Liver (tissue), 7 donors: ENCODE measurements at regions not wholly inside any gene's neighbourhood (a gene's known extent, or its start where the extent isn't known, plus 50 kb on each side); places are given as distances from the start of the nearest gene placed in this dataset. TPM values are rescaled to one million over a fixed set of nuclear protein-coding genes. Genes with fewer than 3 reads are reported as not detected.

ENCODE experiments used
- DNase-seq: peaks from one replicate; pipeline ENCODE4 v3.0.0-alpha.2; 2017; ENCODE audit warnings: low spot score
- H3K27ac ChIP-seq, 2 donors: one replicate each; pipeline ENCODE4 v1.7.0; 2013; ENCODE audit warnings: inconsistent platforms in 2 of 2, low read length in 2 of 2, control low read depth in 1 of 2, low read depth in 1 of 2, mild to moderate bottlenecking in 1 of 2
- H3K27me3 ChIP-seq, 4 donors: one replicate each; pipeline versions ENCODE4 v1.6.1 to v1.7.0; 2013; ENCODE audit warnings: low read length in 3 of 4, inconsistent platforms in 1 of 4, mild to moderate bottlenecking in 1 of 4, moderate library complexity in 1 of 4; ENCODE audit not compliant: control insufficient read depth in 4 of 4, insufficient read depth in 4 of 4
- H3K36me3 ChIP-seq, 4 donors: one replicate each; pipeline versions ENCODE4 v1.6.1 to v1.7.0; 2013; ENCODE audit warnings: low read length in 3 of 4, mild to moderate bottlenecking in 3 of 4, low read depth in 1 of 4, moderate library complexity in 1 of 4; ENCODE audit not compliant: control insufficient read depth in 4 of 4, insufficient read depth in 3 of 4
- H3K4me1 ChIP-seq, 4 donors: one replicate each; pipeline versions ENCODE4 v1.6.1 to v1.7.0; 2013; ENCODE audit warnings: low read length in 3 of 4, mild to moderate bottlenecking in 3 of 4, moderate library complexity in 1 of 4; ENCODE audit not compliant: control insufficient read depth in 4 of 4, insufficient read depth in 4 of 4
- H3K4me3 ChIP-seq, 3 donors: one replicate each; pipeline versions ENCODE4 v1.6.1 to v1.7.0; 2013; ENCODE audit warnings: low read length in 3 of 3, control low read depth in 1 of 3, low read depth in 1 of 3, mild to moderate bottlenecking in 1 of 3
- H3K9ac ChIP-seq, 2 donors: one replicate each; pipeline ENCODE4 v1.7.0; 2013; ENCODE audit warnings: low read length in 2 of 2, mild to moderate bottlenecking in 2 of 2, moderate library complexity in 2 of 2, control low read depth in 1 of 2, low read depth in 1 of 2
- H3K9me3 ChIP-seq, 4 donors: one replicate each; pipeline versions ENCODE4 v1.6.1 to v1.7.0; 2013; ENCODE audit warnings: low read length in 3 of 4; ENCODE audit not compliant: control insufficient read depth in 4 of 4
- FOXA2 ChIP-seq: IDR thresholded peaks from 2 replicates; pipeline ENCODE4 v1.6.1; 2016; ENCODE audit warnings: antibody characterized with exemption
- WGBS: extraction: QIAGEN DNeasy Blood & Tissue Kit; methylation state at CpG from one replicate; pipeline ENCODE4 v1.1.7; 2013; 5-methylcytosine and 5-hydroxymethylcytosine counted together
- small RNA-seq: library from RNA; depleted of rRNA; stranded (forward); fragments of <200 nt; gene quantifications from one replicate; pipeline ENCODE3, GENCODE V24; 2014
- donor health status: healthy.
- donor health status: healthy.
- donor health status: healthy.

DNA sequence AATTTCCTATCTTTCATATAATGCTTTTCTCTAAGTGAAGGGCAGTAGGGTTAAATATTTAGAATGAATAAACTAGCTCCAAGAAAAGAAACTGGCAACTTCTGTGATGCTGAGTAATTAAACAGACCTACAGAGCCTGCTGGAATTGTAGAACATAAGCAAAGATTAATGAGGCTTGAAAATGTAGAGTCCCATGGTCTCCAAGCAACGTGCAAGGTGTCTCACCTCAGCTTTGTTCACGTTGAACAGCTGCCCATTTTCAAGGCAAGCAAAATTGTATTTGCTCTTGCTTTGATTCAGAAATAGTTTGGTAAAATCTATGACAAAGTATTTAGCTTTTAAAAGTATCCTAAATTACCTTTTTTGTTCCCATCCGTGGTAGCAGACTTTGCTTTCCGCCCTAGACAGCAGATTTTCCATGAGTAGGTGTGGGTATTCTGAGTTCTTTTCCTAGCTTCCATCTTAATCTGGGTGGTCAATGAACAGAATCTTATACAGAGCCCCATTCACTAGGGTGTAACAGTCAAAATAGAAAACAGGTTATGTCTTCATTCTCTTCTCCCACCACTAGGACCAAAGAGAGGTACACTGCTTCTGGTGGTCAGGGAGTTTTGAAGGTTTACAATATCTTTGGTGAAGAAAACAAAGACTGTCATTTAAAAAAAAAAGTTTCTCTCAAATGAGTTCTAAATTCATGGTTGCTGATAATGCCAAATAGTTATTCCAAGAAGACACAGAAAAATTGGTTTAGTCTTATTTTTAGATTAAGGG is 52.1 kb upstream of the TYRP1 start:
- Histone ChIP-seq H3K4me3 (no peak overlapping the region), H3K9ac (no peak overlapping the region), H3K36me3 (no peaks in the 10 kb centered on the region), H3K27me3 (no peaks in the 10 kb centered on the region), H3K9me3 (no peaks in the 10 kb centered on the region), H3K4me1 (no peaks in the 10 kb centered on the region), H3K27ac (no peak overlapping the region)
- no peak for TF ChIP-seq FOXA2
- 56% methylated on average over 4 of the region's 4 CpGs for WGBS
- no peak for DNase-seq

Small RNA genes lying in the stretch of these regions (small RNA-seq; reads per million reads assigned to genes)
- gene AL161788.1 (not detected), gene AL162413.1 (not detected), gene AL592227.1 (not detected), gene RNU2-47P (0.07 reads per million)
